ENCODE measurements at regions not wholly inside any gene's neighbourhood (a gene's known extent, or its start where the extent isn't known, plus 50 kb on each side); places are given as distances from the start of the nearest gene placed in this dataset.
"Not testable (repeated sequence)": the region's sequence is repeated elsewhere in the genome, so short reads cannot be mapped to it uniquely, and the experiment has no call there.

GRCh38 chr9:94191706-94192105 lies 67.4 kb upstream of the ZNF169 start:
- DNase-seq = not testable (repeated sequence)

- DNase-seq = no peak
These were observed 60.7 kb upstream of the ZNF169 start for GRCh38 chr9:94198414-94198813.

GRCh38 chr9:94199776-94200175 lies 59.3 kb upstream of the ZNF169 start:
- no peak for DNase-seq

- no peak for DNase-seq
These were observed 54.9 kb upstream of the ZNF169 start for GRCh38 chr9:94204174-94204573.

- no peak for DNase-seq
These were observed 51.3 kb upstream of the ZNF169 start for GRCh38 chr9:94207781-94208180.

Data from activated CD4-positive, alpha-beta T cell treated with anti-CD3 and anti-CD28 coated beads, Interleukin-2, amount 50 U/mL, for 48 hours (primary cell).